GM19438 (cell line): ENCODE measurements at regions not wholly inside any gene's neighbourhood (a gene's known extent, or its start where the extent isn't known, plus 50 kb on each side); places are given as distances from the start of the nearest gene placed in this dataset.
"Not testable (repeated sequence)": the region's sequence is repeated elsewhere in the genome, so short reads cannot be mapped to it uniquely, and the experiment has no call there.

ENCODE experiments used
- ATAC-seq: cut with Tn5 transposase; IDR thresholded peaks from one replicate; pipeline ENCODE4 v1.9.1; 2021; ENCODE audit warnings: low read depth; ENCODE audit not compliant: unreplicated experiment

- no peak for ATAC-seq
These were observed 137.9 kb upstream of the ZC3H15 start for GRCh38 chr2:186348200-186348599.

- ATAC-seq, result peak; percentile 45
These were observed 136.6 kb upstream of the ZC3H15 start for GRCh38 chr2:186349508-186349907.

- not testable (repeated sequence) for ATAC-seq
These were observed 131.9 kb upstream of the ZC3H15 start for GRCh38 chr2:186354160-186354559.

GRCh38 chr2:186365406-186365805 is 120.7 kb upstream of the ZC3H15 start:
- ATAC-seq, result no peak

GRCh38 chr2:186379052-186379451 is 107.0 kb upstream of the ZC3H15 start:
- no peak for ATAC-seq

GRCh38 chr2:186380805-186381204 is 105.3 kb upstream of the ZC3H15 start:
- ATAC-seq, result no peak

GRCh38 chr2:186381573-186381972 is 104.5 kb upstream of the ZC3H15 start:
- ATAC-seq, result no peak

GRCh38 chr2:186382932-186383331 is 103.1 kb upstream of the ZC3H15 start:
- ATAC-seq, result no peak

- no peak for ATAC-seq
These were observed 101.8 kb upstream of the ZC3H15 start for GRCh38 chr2:186384226-186384625.

- not testable (repeated sequence) for ATAC-seq
These were observed 100.3 kb upstream of the ZC3H15 start for GRCh38 chr2:186385638-186386201.

GRCh38 chr2:186399082-186399644 is 86.9 kb upstream of the ZC3H15 start:
- peak; percentile 89 for ATAC-seq

- ATAC-seq, result no peak
These were observed 80.2 kb upstream of the ZC3H15 start for GRCh38 chr2:186405842-186406241.

- no peak for ATAC-seq
These were observed 78.4 kb upstream of the ZC3H15 start for GRCh38 chr2:186407611-186408010.

GRCh38 chr2:186410802-186411201 is 75.3 kb upstream of the ZC3H15 start:
- no peak for ATAC-seq

GRCh38 chr2:186422226-186422625 is 63.8 kb upstream of the ZC3H15 start:
- no peak for ATAC-seq

- ATAC-seq, result no peak
These were observed 62.6 kb upstream of the ZC3H15 start for GRCh38 chr2:186423481-186423880.

- ATAC-seq, result no peak
These were observed 61.8 kb upstream of the ZC3H15 start for GRCh38 chr2:186424265-186424664.

- ATAC-seq, result no peak
These were observed 60.5 kb upstream of the ZC3H15 start for GRCh38 chr2:186425576-186425975.

GRCh38 chr2:186426153-186427016 is 59.7 kb upstream of the ZC3H15 start:
- peak; percentile 95 for ATAC-seq

GRCh38 chr2:186427017-186427350 is 59.1 kb upstream of the ZC3H15 start:
- ATAC-seq, result peak; percentile 35

GRCh38 chr2:186427970-186428369 is 58.1 kb upstream of the ZC3H15 start:
- no peak for ATAC-seq

GRCh38 chr2:186429104-186429503 is 57.0 kb upstream of the ZC3H15 start:
- ATAC-seq, result no peak
